Heart right ventricle (tissue), 16 donors: ENCODE measurements at regions not wholly inside any gene's neighbourhood (a gene's known extent, or its start where the extent isn't known, plus 50 kb on each side); places are given as distances from the start of the nearest gene placed in this dataset.

Experiments used
- ATAC-seq, 8 donors: fragments of 200-7000 bp; cut with Tn5 transposase; one replicate each; pipeline ENCODE4 v1.9.1; 2020; ENCODE audit warnings: mild to moderate bottlenecking in 8 of 8, moderate library complexity in 8 of 8, moderate number of reproducible peaks in 1 of 8
- DNase-seq, 2 donors: peaks; one replicate each; pipeline ENCODE4 v3.0.0-alpha.2; 2020
- H3K27ac ChIP-seq, 10 donors: fragments of 200-600 bp; sonication (generic) in 2 of 10; one replicate each; pipeline versions ENCODE4 v1.5.0 to v1.8.0; 2020 to 2022; ENCODE audit warnings: mild to moderate bottlenecking in 3 of 10
- H3K27me3 ChIP-seq, 7 donors: fragments of 200-600 bp; one replicate each; pipeline ENCODE4 v1.8.0; 2021 to 2022; ENCODE audit warnings: mild to moderate bottlenecking in 2 of 7
- H3K36me3 ChIP-seq, 9 donors: fragments of 200-600 bp; sonication (generic) in 1 of 9; one replicate each; pipeline versions ENCODE4 v1.5.0 to v1.8.0; 2020 to 2022; ENCODE audit warnings: mild to moderate bottlenecking in 2 of 9
- H3K4me1 ChIP-seq, 9 donors: fragments of 200-600 bp; sonication (generic) in 1 of 9; one replicate each; pipeline versions ENCODE4 v1.5.0 to v1.8.0; 2020 to 2022; ENCODE audit warnings: mild to moderate bottlenecking in 4 of 9
- H3K4me3 ChIP-seq, 10 donors: fragments of 200-600 bp; sonication (generic) in 2 of 10; one replicate each; pipeline versions ENCODE4 v1.5.0 to v1.8.0; 2020 to 2022; ENCODE audit warnings: mild to moderate bottlenecking in 7 of 10, moderate library complexity in 2 of 10
- H3K9me3 ChIP-seq, 11 donors: fragments of 200-600 bp in 10 of 11; sonication (generic) in 2 of 11; one replicate each; pipeline versions ENCODE4 v1.5.0 to v1.8.0; 2013 to 2022; ENCODE audit warnings: mild to moderate bottlenecking in 2 of 11, control low read depth in 1 of 11, moderate library complexity in 1 of 11
- CTCF ChIP-seq, 9 donors: fragments of 200-600 bp; sonication (generic) in 2 of 9; IDR thresholded peaks; one replicate each; pipeline versions ENCODE4 v1.5.0 to v1.8.0; 2021 to 2022; ENCODE audit warnings: antibody characterized with exemption in 9 of 9, mild to moderate bottlenecking in 5 of 9, moderate library complexity in 1 of 9
- WGBS, 2 donors: extraction: QIAGEN DNeasy Blood & Tissue Kit; methylation state at CpG; one replicate each; pipeline ENCODE4 v1.1.7; 2013; ENCODE audit warnings: inconsistent platforms in 1 of 2; 5-methylcytosine and 5-hydroxymethylcytosine counted together
- intact Hi-C, 10 donors: fragments of 100-400 bp; cut with DNase I; formaldehyde crosslinking; loops; one replicate each; pipeline versions ENCODE4 v1.11.1 to v1.14.2; 2022
- donor health status: Arrhythmogenic right ventricular cardiomyopathy.
- donor health status: ischemic (EF 13 %, LVEDD 7.1; RV severe dilation, severe dysfunction).
- donor health status: healthy with polysubstance abuse.
- donor health status: DM: no; HTN: yes; CAD: no.
- donor health status: DM: no; HTN: no; CAD: no.
- donor health status: ischemic (EF 25% LVEDD 6.9; RV normal size, moderate dysfunction).
- donor health status: ischemic (EF 25% LVEDD 5.7; RV mildly dilated, moderate dysfunction).
- donor health status: healthy.
- donor health status: DM: yes; HTN: yes; CAD: no.
- donor health status: Ischemic cardiomyopathy.
- donor health status: ischemic (EF 35%, LVEDD 5.7; RV mildly dilated, moderate dysfunction).
- donor health status: nonischemic (EF 11% LVEDD 7.7; RV severe dilation, severe dysfunction).
- donor health status: DM: yes; HTN: yes; CAD: no.
- donor health status: PGD.
- donor health status: ischemic (EF 29% LVEDD 5.4; RV normal size, mild dysfunction).
- donor health status: nonischemic (EF 23%, LVEDD 6.1; RV moderate dilation, normal function).

- Histone ChIP-seq H3K9me3 (peaks cover 0 to 29% (median 12%) of the 10 kb centered on the region in 11 donors), H3K36me3 (no peaks in the 10 kb centered on the region), H3K4me3 (no peak overlapping the region), H3K27me3 (no peaks in the 10 kb centered on the region), H3K27ac (no peak overlapping the region), H3K4me1 (no peaks in the 10 kb centered on the region)
- ATAC-seq (no peak), DNase-seq (no peak)
- 84 to 85% methylated on average over 4 of the region's 4 CpGs for WGBS, 2 donors
- intact Hi-C loops, result no loop called here
- no peak for TF ChIP-seq CTCF (IDR thresholded peaks at IDR 0.05)
Measured at GRCh38 chr4:19783667-19784223, 468.0 kb upstream of the SLIT2 start.

- Histone ChIP-seq H3K9me3 (peaks cover 0 to 29% (median 12%) of the 10 kb centered on the region in 11 donors), H3K4me3 (no peak overlapping the region), H3K27ac (no peak overlapping the region), H3K27me3 (no peaks in the 10 kb centered on the region), H3K4me1 (peaks cover 0 to 8% (median 0%) of the 10 kb centered on the region in 9 donors), H3K36me3 (no peaks in the 10 kb centered on the region)
- no peak for TF ChIP-seq CTCF (IDR thresholded peaks at IDR 0.05)
- no peak for DNase-seq
- intact Hi-C loops, result no loop called here
- ATAC-seq, result no peak
- 91 to 92% methylated on average over 3 of the region's 3 CpGs for WGBS, 2 donors
Measured at GRCh38 chr4:19780871-19781270, 470.8 kb upstream of the SLIT2 start.

GRCh38 chr4:19776929-19777328 lies 474.8 kb upstream of the SLIT2 start:
- intact Hi-C loops, result no loop called here
- Histone ChIP-seq H3K4me3 (no peak overlapping the region), H3K9me3 (peaks cover 0 to 3% (median 0%) of the 10 kb centered on the region in 11 donors), H3K27ac (no peak overlapping the region), H3K36me3 (no peaks in the 10 kb centered on the region), H3K27me3 (no peaks in the 10 kb centered on the region), H3K4me1 (peaks cover 0 to 8% (median 0%) of the 10 kb centered on the region in 9 donors)
- ATAC-seq (no peak), DNase-seq (no peak)
- no peak for TF ChIP-seq CTCF (IDR thresholded peaks at IDR 0.05)

- peaks cover 0 to 4% (median 0%) of the 10 kb centered on the region in 11 donors for H3K9me3 ChIP-seq
- peaks cover 0 to 8% (median 0%) of the 10 kb centered on the region in 9 donors for H3K4me1 ChIP-seq
- intact Hi-C loops, result no loop called here
- no peak for TF ChIP-seq CTCF (IDR thresholded peaks at IDR 0.05)
- ATAC-seq (peak in 1 of 8 donors; percentile 77), DNase-seq (no peak)
- H3K36me3 ChIP-seq, result no peaks in the 10 kb centered on the region
- H3K27ac ChIP-seq, result no peak overlapping the region
- 83 to 85% methylated on average over 10 of the region's 10 CpGs for WGBS, 2 donors
- H3K4me3 ChIP-seq, result no peak overlapping the region
- H3K27me3 ChIP-seq, result no peaks in the 10 kb centered on the region
Measured at GRCh38 chr4:19776021-19776459, 475.7 kb upstream of the SLIT2 start.
